ENCODE measurements at regions not wholly inside any gene's neighbourhood (a gene's known extent, or its start where the extent isn't known, plus 50 kb on each side); places are given as distances from the start of the nearest gene placed in this dataset.
A peak's percentile ranks its signal among the peaks of the same experiment; 100 is the strongest.

GRCh38 chr12:25670076-25671055 is 117.3 kb upstream of the LMNTD1 start:
- ATAC-seq (no peak), DNase-seq (no peak)
- Histone ChIP-seq H3K9me3 (no peaks in the 10 kb centered on the region), H3K27ac (no peak overlapping the region), H3K4me3 (no peak overlapping the region), H3K27me3 (no peaks in the 10 kb centered on the region), H3K4me1 (no peaks in the 10 kb centered on the region), H3K36me3 (no peaks in the 10 kb centered on the region)
- 68 to 71% methylated on average over 5 of the region's 5 CpGs for WGBS, 2 donors
- intact Hi-C loops (cut with DNase I), result no loop called here
- no peak for TF ChIP-seq CTCF (IDR thresholded peaks at IDR 0.05)

GRCh38 chr12:25675808-25676207 is 122.7 kb upstream of the LMNTD1 start:
- no peaks in the 10 kb centered on the region for H3K9me3 ChIP-seq
- no peak overlapping the region for H3K27ac ChIP-seq
- WGBS, 2 donors, result 48 to 62% methylated on average over 2 of the region's 2 CpGs
- intact Hi-C loops (cut with DNase I), result loop anchor here in 2 of 10 donors (5.0 kb wide), 1 partner anchor 351 kb away; no protein-coding TSS in a partner anchor
- TF ChIP-seq CTCF (IDR thresholded peaks at IDR 0.05), result no peak
- no peaks in the 10 kb centered on the region for H3K4me1 ChIP-seq
- H3K27me3 ChIP-seq, result no peaks in the 10 kb centered on the region
- no peaks in the 10 kb centered on the region for H3K36me3 ChIP-seq
- ATAC-seq (no peak), DNase-seq (no peak)
- H3K4me3 ChIP-seq, result no peak overlapping the region

- H3K27ac ChIP-seq, result no peak overlapping the region
- no peak overlapping the region for H3K4me3 ChIP-seq
- ATAC-seq (peak in 2 of 8 donors; percentile 39 to 42), DNase-seq (no peak)
- H3K4me1 ChIP-seq, result no peaks in the 10 kb centered on the region
- TF ChIP-seq CTCF (IDR thresholded peaks at IDR 0.05), result peak in 3 of 9 donors; percentile 10 to 52 (median 39)
- H3K9me3 ChIP-seq, result no peaks in the 10 kb centered on the region
- no peaks in the 10 kb centered on the region for H3K36me3 ChIP-seq
- H3K27me3 ChIP-seq, result no peaks in the 10 kb centered on the region
- intact Hi-C loops (cut with DNase I), result loop anchor here in 2 of 10 donors (5.0 kb wide), 1 partner anchor 350 kb away; no protein-coding TSS in a partner anchor
- WGBS, 2 donors, result 62 to 67% methylated on average over 4 of the region's 4 CpGs
Observed at GRCh38 chr12:25677232-25677937, 124.3 kb upstream of the LMNTD1 start.

GRCh38 chr12:25681580-25681979 is 128.5 kb upstream of the LMNTD1 start:
- no peak for TF ChIP-seq CTCF (IDR thresholded peaks at IDR 0.05)
- Histone ChIP-seq H3K27me3 (no peaks in the 10 kb centered on the region), H3K4me1 (no peaks in the 10 kb centered on the region), H3K4me3 (no peak overlapping the region), H3K27ac (no peak overlapping the region), H3K9me3 (peaks cover 0 to 5% (median 0%) of the 10 kb centered on the region in 11 donors), H3K36me3 (no peaks in the 10 kb centered on the region)
- no peak for DNase-seq
- intact Hi-C loops (cut with DNase I), result no loop called here
- 86 to 90% methylated on average over 4 of the region's 4 CpGs for WGBS, 2 donors
- no peak for ATAC-seq
